ENCODE measurements at regions not wholly inside any gene's neighbourhood (a gene's known extent, or its start where the extent isn't known, plus 50 kb on each side); places are given as distances from the start of the nearest gene placed in this dataset.

GRCh38 chr3:22399566-22399965, 648.6 kb upstream of the ZNF385D start:
- no peak for TF ChIP-seq CTCF (IDR thresholded peaks at IDR 0.05)
- no peak for TF ChIP-seq POLR2AphosphoS5 (IDR thresholded peaks at IDR 0.05)
- TF ChIP-seq POLR2A (IDR thresholded peaks at IDR 0.05): no peak
